Psoas muscle (tissue), 7 donors: ENCODE measurements at regions not wholly inside any gene's neighbourhood (a gene's known extent, or its start where the extent isn't known, plus 50 kb on each side); places are given as distances from the start of the nearest gene placed in this dataset.

Experiments
- ATAC-seq, 4 donors: fragments of 200-7000 bp; cut with Tn5 transposase; one replicate each; pipeline ENCODE4 v1.9.1; 2020; ENCODE audit warnings: moderate library complexity in 3 of 4, mild to moderate bottlenecking in 2 of 4
- DNase-seq, 2 donors: peaks; one replicate each; pipeline ENCODE4 v3.0.0-alpha.2; 2020
- H3K27ac ChIP-seq: fragments of 200-600 bp; one replicate; pipeline ENCODE4 v1.8.0; 2022
- H3K27me3 ChIP-seq, 3 donors: fragments of 200-600 bp in 1 of 3; one replicate each; pipeline versions ENCODE4 v1.6.1 to v1.8.0; 2013 to 2022; ENCODE audit warnings: low read length in 2 of 3, mild to moderate bottlenecking in 2 of 3, moderate library complexity in 1 of 3; ENCODE audit not compliant: insufficient read depth in 3 of 3
- H3K36me3 ChIP-seq, 2 donors: fragments of 200-600 bp in 1 of 2; one replicate each; pipeline versions ENCODE4 v1.6.1 to v1.8.0; 2013 to 2022; ENCODE audit warnings: low read depth in 1 of 2, mild to moderate bottlenecking in 1 of 2, moderate library complexity in 1 of 2; ENCODE audit not compliant: insufficient read depth in 1 of 2
- H3K4me1 ChIP-seq: fragments of 200-600 bp; one replicate; pipeline ENCODE4 v1.8.0; 2022
- H3K4me3 ChIP-seq: fragments of 200-600 bp; one replicate; pipeline ENCODE4 v1.8.0; 2022; ENCODE audit warnings: mild to moderate bottlenecking
- H3K9me3 ChIP-seq: fragments of 200-600 bp; one replicate; pipeline ENCODE4 v1.8.0; 2022
- CTCF ChIP-seq: fragments of 200-600 bp; IDR thresholded peaks from one replicate; pipeline ENCODE4 v1.8.0; 2022; ENCODE audit warnings: antibody characterized with exemption
- WGBS, 3 donors: extraction: QIAGEN DNeasy Blood & Tissue Kit; methylation state at CpG; one replicate each; pipeline versions ENCODE4 v1.1.6 to v1.1.7; 2013; 5-methylcytosine and 5-hydroxymethylcytosine counted together
- intact Hi-C, 2 donors: fragments of 100-400 bp; cut with DNase I; formaldehyde crosslinking; loops; one replicate each; pipeline versions ENCODE4 v1.11.0 to v1.14.2; 2022
- donor health status: healthy with polysubstance abuse.
- donor health status: DM: no; HTN: no; CAD: no; lungs with moderate emphysema.
- donor health status: Bipolar disorder and iron deficiency.
- donor health status: healthy.
- donor health status: DM: yes; HTN: yes; CAD: no.
- donor health status: DM: no; HTN: no; CAD: no.
- donor health status: DM: yes; HTN: yes; CAD: no.

GRCh38 chr15:95288626-95289025 lies 1041.9 kb upstream of the NR2F2 start:
- H3K9me3 ChIP-seq = no peaks in the 10 kb centered on the region
- no peak for ATAC-seq
- H3K27me3 ChIP-seq = peaks cover 0 to 2% (median 0%) of the 10 kb centered on the region in 3 donors
- no peak for TF ChIP-seq CTCF
- no peak overlapping the region for H3K27ac ChIP-seq
- intact Hi-C loops = no loop called here
- WGBS, 3 donors = 86 to 89% (median 88%) methylated on average over 1 of the region's 1 CpG
- DNase-seq = no peak
- no peak overlapping the region for H3K4me3 ChIP-seq
- no peaks in the 10 kb centered on the region for H3K36me3 ChIP-seq
- no peaks in the 10 kb centered on the region for H3K4me1 ChIP-seq

- DNase-seq (no peak), ATAC-seq (no peak)
- TF ChIP-seq CTCF = no peak
- Histone ChIP-seq H3K9me3 (no peaks in the 10 kb centered on the region), H3K27ac (no peak overlapping the region), H3K27me3 (peaks cover 0 to 2% (median 2%) of the 10 kb centered on the region in 3 donors), H3K36me3 (no peaks in the 10 kb centered on the region), H3K4me3 (no peak overlapping the region), H3K4me1 (no peaks in the 10 kb centered on the region)
- 89 to 91% (median 90%) methylated on average over 12 of the region's 12 CpGs for WGBS, 3 donors
- intact Hi-C loops = loop anchor here in 1 of 2 donors (10.0 kb wide), 1 partner anchor 616 kb away; no protein-coding TSS in a partner anchor
Observed at GRCh38 chr15:95290176-95290974, 1040.1 kb upstream of the NR2F2 start.

GRCh38 chr15:95291898-95292472 lies 1038.5 kb upstream of the NR2F2 start:
- ATAC-seq (no peak), DNase-seq (no peak)
- intact Hi-C loops = loop anchor here (2.0 to 10.0 kb wide), 2 partner anchors 31 to 617 kb away; no protein-coding TSS in a partner anchor
- Histone ChIP-seq H3K9me3 (no peaks in the 10 kb centered on the region), H3K4me3 (no peak overlapping the region), H3K27me3 (peaks cover 0 to 9% (median 2%) of the 10 kb centered on the region in 3 donors), H3K27ac (no peak overlapping the region), H3K4me1 (no peaks in the 10 kb centered on the region), H3K36me3 (no peaks in the 10 kb centered on the region)
- peak; percentile 66 for TF ChIP-seq CTCF
- WGBS, 3 donors = 74 to 87% (median 75%) methylated on average over 3 of the region's 3 CpGs

- H3K27ac ChIP-seq = no peak overlapping the region
- H3K27me3 ChIP-seq = peaks cover 0 to 9% (median 2%) of the 10 kb centered on the region in 3 donors
- intact Hi-C loops = loop anchor here (2.0 to 10.0 kb wide), 2 partner anchors 30 to 618 kb away; no protein-coding TSS in a partner anchor
- no peak overlapping the region for H3K4me3 ChIP-seq
- no peak for TF ChIP-seq CTCF
- H3K36me3 ChIP-seq = no peaks in the 10 kb centered on the region
- H3K9me3 ChIP-seq = no peaks in the 10 kb centered on the region
- no peak for DNase-seq
- H3K4me1 ChIP-seq = no peaks in the 10 kb centered on the region
- 21 to 38% (median 35%) methylated on average over 6 of the region's 6 CpGs for WGBS, 3 donors
- no peak for ATAC-seq
Observed at GRCh38 chr15:95292785-95293450, 1037.6 kb upstream of the NR2F2 start.
